Fibroblast of pulmonary artery (primary cell): ENCODE measurements at regions not wholly inside any gene's neighbourhood (a gene's known extent, or its start where the extent isn't known, plus 50 kb on each side); places are given as distances from the start of the nearest gene placed in this dataset.
A peak's percentile ranks its signal among the peaks of the same experiment; 100 is the strongest.

Experiments used
- DNase-seq: peaks from one replicate; pipeline ENCODE4 v3.0.0-alpha.2; 2010; ENCODE audit warnings: low read depth
- H3K4me3 ChIP-seq: replicated peaks from 2 replicates; pipeline ENCODE4 v1.5.1; 2011; ENCODE audit warnings: low read depth, mild to moderate bottlenecking, control low read depth, low read length, moderate library complexity
- TF ChIP-seq, protein P1 (sequence below): IDR thresholded peaks from 2 replicates; pipeline ENCODE4 v1.5.1; 2011; ENCODE audit warnings: mild to moderate bottlenecking, control low read depth, low read length, inconsistent platforms; ENCODE audit errors: missing control alignments

DNA sequence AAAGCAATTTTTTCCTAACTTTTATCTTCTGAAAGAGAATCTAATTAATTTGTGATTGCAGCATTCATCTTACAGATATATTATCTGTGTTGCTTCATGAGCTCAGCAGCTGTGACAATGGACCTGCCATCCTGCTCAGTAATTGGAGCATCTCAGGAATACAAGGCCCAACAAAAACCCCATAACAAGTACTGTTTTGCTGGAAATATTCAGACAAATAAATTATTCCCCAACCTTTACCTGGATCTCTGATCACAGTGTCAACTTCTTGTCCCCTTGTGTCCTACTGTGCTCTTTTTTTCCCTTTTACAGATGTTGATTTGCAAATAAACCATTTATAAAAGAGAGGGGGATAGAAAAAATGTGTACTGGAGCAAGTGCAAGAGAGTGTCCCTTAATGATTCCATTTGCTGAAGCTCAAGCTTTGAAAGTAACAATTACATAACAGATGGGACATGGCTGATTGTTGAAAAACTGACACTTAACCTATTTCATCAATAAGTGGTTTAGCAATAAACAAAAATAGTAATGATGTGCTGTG, 1063.4 kb upstream of the GHITM start:
- TF ChIP-seq, protein P1, sequence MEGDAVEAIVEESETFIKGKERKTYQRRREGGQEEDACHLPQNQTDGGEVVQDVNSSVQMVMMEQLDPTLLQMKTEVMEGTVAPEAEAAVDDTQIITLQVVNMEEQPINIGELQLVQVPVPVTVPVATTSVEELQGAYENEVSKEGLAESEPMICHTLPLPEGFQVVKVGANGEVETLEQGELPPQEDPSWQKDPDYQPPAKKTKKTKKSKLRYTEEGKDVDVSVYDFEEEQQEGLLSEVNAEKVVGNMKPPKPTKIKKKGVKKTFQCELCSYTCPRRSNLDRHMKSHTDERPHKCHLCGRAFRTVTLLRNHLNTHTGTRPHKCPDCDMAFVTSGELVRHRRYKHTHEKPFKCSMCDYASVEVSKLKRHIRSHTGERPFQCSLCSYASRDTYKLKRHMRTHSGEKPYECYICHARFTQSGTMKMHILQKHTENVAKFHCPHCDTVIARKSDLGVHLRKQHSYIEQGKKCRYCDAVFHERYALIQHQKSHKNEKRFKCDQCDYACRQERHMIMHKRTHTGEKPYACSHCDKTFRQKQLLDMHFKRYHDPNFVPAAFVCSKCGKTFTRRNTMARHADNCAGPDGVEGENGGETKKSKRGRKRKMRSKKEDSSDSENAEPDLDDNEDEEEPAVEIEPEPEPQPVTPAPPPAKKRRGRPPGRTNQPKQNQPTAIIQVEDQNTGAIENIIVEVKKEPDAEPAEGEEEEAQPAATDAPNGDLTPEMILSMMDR: no peak

DNA sequence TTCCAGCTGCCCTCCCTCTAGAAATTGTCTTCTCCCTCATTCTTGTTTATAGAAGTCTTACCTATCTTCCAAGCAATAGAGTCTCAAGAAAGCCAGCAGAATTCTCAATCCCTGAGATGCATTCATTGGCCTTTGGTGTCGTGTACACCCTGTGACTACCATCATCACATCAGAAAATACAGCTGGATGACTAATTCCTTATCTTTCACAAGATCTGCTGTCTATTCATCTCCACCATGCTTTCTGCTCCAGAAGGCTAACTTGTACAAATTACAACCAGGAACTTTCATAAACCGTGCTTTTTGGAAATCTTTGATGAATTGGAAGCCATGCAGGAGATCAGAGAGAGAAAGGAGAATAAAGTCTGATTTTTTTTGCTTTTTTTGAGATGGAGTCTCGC, 1062.9 kb upstream of the GHITM start:
- TF ChIP-seq, protein P1: no peak
- DNase-seq: no peak

More for the DNA sequence above, 1063.4 kb upstream of the GHITM start:
- H3K4me3 ChIP-seq: no peak overlapping the region
- DNase-seq: no peak

DNA sequence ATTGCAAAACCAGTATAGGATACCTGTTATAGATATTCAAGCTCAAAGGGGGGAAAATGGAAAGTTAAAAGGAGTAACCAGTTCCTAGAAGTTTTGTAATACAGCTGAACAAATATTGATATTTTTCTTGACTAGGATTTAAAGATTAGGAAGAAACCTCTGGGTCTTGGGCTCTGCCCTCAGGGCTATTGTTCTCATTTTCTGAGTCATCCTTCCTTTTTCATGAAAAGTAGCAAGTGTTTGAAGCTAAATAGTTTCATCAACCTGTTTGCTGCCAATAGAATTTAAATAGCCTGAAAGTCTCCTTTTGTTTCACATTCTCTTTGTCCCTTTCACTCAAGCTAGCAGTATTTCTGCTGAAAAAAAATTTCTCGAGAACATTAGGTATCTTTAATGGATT, 1061.1 kb upstream of the GHITM start:
- TF ChIP-seq, protein P1: no peak
- DNase-seq: peak; percentile 22
- no peak overlapping the region for H3K4me3 ChIP-seq

More for the DNA sequence above, 1062.9 kb upstream of the GHITM start:
- no peak overlapping the region for H3K4me3 ChIP-seq

DNA sequence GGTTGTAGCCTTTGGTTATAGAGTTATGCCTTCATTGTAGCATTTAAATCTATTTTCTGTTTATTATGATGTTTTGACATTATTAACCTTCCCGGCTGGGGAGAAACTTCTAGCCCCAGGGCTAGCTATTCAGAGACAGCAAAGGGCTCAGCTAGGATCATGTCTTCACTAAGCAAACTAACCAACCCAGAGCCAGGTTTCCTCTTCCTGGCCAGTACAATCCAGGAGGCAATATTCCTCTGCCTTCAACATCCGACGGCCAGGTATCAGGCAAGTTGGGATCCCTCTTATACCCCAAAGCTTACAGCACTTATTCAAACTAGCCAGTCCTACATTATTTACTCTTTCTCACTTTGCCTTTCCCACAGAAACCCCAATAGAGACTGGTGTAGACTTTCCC, 1060.7 kb upstream of the GHITM start:
- DNase-seq: no peak
- no peak overlapping the region for H3K4me3 ChIP-seq
- TF ChIP-seq, protein P1: no peak

DNA sequence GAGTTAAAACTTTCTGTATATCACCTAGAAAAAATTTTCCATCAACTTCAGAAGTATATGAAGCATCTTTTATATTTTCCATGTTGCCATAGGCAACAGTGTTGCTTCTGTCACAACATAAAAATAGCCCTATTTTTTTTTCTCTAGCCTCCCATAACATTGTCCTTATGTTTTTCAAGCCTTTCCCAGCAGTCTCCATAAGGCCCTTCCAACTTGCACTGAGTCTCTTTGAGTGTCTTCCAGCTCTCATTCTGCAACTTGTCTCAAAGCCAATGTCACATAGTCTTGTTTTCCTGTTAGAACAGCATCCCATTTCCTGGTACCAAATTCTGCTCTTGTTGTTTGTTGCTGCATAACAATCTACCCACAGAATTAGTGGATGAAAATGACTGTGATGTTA, 1055.5 kb upstream of the GHITM start:
- DNase-seq: no peak
- TF ChIP-seq, protein P1: no peak

DNA sequence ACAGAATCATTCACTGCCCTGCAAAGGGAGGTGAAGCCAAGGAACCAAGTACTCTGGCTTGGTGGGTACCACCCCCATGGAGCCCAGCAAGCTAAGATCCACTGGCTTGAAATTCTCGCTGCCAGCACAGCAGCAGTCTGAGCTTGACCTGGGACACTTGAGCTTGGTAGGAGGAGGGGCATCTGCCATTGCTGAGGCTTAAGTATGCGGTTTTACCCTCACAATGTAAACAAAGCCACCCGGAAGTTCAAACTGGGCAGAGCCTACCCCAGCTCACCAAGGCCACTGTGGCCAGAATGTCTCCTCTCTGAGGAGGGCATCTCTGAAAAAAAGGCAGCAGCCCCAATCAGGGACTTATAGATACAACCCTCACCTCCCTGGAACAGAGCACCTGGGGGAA, 1050.0 kb upstream of the GHITM start:
- no peak for DNase-seq
- TF ChIP-seq, protein P1: no peak
- no peak overlapping the region for H3K4me3 ChIP-seq

More for the DNA sequence above, 1055.5 kb upstream of the GHITM start:
- no peak overlapping the region for H3K4me3 ChIP-seq

DNA sequence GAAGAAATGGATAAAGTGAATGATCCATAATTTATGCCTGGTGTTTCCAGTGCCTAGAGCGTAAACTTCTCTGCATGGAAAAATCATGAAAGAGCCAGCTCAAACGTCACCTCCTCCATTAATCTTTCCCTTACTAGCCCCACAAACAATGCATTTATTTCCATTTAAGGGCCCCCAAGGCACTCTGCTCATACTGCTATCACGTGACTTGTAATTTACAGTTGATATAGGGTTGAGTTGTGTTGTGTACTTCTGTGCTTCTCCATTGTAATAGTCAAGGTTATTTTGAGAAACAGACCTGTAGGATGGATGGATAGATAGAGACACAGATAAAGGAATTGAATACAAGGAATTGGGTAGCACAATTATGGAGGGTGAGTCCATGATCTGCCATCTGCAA, 1034.7 kb upstream of the GHITM start:
- TF ChIP-seq, protein P1: no peak
- no peak for DNase-seq
- H3K4me3 ChIP-seq: no peak overlapping the region
